ENCODE measurements at regions not wholly inside any gene's neighbourhood (a gene's known extent, or its start where the extent isn't known, plus 50 kb on each side); places are given as distances from the start of the nearest gene placed in this dataset.

DNA sequence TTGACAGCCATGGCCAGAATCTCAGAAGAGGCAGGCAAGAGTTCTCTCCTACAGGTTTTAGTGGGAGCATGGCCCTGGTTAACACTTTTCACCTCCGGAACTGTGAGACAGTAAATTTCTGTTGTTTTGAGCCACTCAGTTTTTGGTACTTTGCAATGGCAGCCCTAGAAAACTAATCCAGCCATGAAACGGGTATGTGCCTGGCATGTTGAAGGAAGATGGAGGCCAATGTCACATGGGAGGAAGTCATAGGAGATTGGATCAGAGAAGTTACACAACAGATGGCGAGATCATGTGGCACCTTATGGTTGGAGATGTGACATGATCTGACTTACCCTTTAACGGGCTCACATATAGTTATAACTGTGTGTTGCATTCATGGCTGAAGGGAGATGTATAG is 63.2 kb upstream of the EED start:
- H3K4me3 ChIP-seq (ENCODE audit: insufficient read depth, low read depth, low read length, poor library complexity, severe bottlenecking): no peak overlapping the region
- H3K9me3 ChIP-seq (ENCODE audit: control insufficient read depth, low read length): no peaks in the 10 kb centered on the region
- no peak overlapping the region for H3K27ac ChIP-seq (ENCODE audit: insufficient read depth, low read length, poor library complexity, severe bottlenecking)
- no peaks in the 10 kb centered on the region for H3K36me3 ChIP-seq (ENCODE audit: control insufficient read depth, insufficient read depth, low read length)
- H3K4me1 ChIP-seq (ENCODE audit: control insufficient read depth, insufficient read depth, low read length, poor library complexity, severe bottlenecking): no peaks in the 10 kb centered on the region
- no peak for DNase-seq
- no peaks in the 10 kb centered on the region for H3K27me3 ChIP-seq (replicated peaks; ENCODE audit: control insufficient read depth, insufficient read depth, low read length, poor library complexity, severe bottlenecking)

DNA sequence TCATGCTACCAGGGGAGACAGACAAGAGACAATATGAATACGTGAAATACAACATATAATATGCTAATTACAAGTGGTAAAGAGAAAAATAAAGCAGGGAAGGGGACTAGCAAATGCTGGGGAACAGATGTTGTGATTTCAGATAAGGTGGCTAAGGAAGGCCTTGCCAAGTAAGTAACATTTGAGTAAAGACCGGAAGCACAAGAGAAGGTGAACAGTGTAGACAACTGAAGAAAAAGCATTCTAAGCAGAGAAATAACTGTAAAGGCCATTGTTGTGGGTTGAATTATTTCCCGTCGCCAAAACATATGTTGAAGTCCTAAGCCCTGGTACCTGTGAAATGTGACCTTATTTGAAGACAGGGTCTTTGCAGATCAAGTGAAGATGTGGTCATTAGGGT is 63.7 kb upstream of the EED start:
- no peak for DNase-seq
- Histone ChIP-seq H3K9me3 (ENCODE audit: control insufficient read depth, low read length) (no peaks in the 10 kb centered on the region), H3K27ac (ENCODE audit: insufficient read depth, low read length, poor library complexity, severe bottlenecking) (no peak overlapping the region), H3K36me3 (ENCODE audit: control insufficient read depth, insufficient read depth, low read length) (no peaks in the 10 kb centered on the region), H3K4me3 (ENCODE audit: insufficient read depth, low read depth, low read length, poor library complexity, severe bottlenecking) (no peak overlapping the region), H3K27me3 (replicated peaks; ENCODE audit: control insufficient read depth, insufficient read depth, low read length, poor library complexity, severe bottlenecking) (no peaks in the 10 kb centered on the region), H3K4me1 (ENCODE audit: control insufficient read depth, insufficient read depth, low read length, poor library complexity, severe bottlenecking) (no peaks in the 10 kb centered on the region)

DNA sequence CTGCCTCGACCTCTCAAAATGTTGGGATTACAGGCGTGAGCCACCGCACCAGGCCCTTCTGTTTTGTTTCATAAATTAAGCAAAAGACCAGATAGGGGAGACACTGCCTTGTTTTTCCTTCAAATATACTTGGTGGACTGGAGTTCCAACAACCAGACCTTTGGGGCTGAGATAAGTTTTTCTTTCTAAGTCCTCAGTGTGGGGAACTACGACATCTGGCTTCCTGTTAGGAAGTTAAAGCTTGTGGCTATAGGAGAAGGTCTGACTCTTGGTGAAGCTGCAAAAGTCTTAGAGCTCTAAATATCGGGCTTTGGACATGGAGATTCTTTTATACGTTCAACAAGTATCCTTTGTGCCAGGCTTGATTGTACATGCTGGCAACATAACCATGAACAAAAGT is 64.1 kb upstream of the EED start:
- Histone ChIP-seq H3K4me3 (ENCODE audit: insufficient read depth, low read depth, low read length, poor library complexity, severe bottlenecking) (no peak overlapping the region), H3K36me3 (ENCODE audit: control insufficient read depth, insufficient read depth, low read length) (no peaks in the 10 kb centered on the region), H3K27ac (ENCODE audit: insufficient read depth, low read length, poor library complexity, severe bottlenecking) (no peak overlapping the region), H3K4me1 (ENCODE audit: control insufficient read depth, insufficient read depth, low read length, poor library complexity, severe bottlenecking) (no peaks in the 10 kb centered on the region), H3K27me3 (replicated peaks; ENCODE audit: control insufficient read depth, insufficient read depth, low read length, poor library complexity, severe bottlenecking) (no peaks in the 10 kb centered on the region), H3K9me3 (ENCODE audit: control insufficient read depth, low read length) (no peaks in the 10 kb centered on the region)
- DNase-seq: no peak

DNA sequence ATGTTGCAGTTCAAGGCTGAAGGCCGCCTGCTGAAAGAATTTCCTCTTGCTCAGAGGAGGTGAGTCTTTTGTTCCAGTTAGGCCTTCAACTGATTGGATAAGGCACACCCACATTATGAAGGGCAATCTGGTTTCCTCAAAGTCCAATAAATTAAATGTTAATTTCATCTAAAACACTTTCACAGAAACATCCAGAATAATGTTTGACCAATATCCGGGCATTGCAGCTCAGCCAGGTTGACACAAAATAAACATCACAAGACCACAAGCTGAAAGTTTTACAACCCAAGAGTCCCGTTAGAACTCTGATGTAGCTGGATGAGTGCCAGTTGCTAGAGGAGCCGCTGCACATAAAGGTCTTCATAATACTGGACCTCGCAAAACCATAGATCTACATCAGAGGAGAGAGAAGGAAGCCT is 64.9 kb upstream of the EED start:
- DNase-seq: no peak
- Histone ChIP-seq H3K4me3 (ENCODE audit: insufficient read depth, low read depth, low read length, poor library complexity, severe bottlenecking) (no peak overlapping the region), H3K4me1 (ENCODE audit: control insufficient read depth, insufficient read depth, low read length, poor library complexity, severe bottlenecking) (no peaks in the 10 kb centered on the region), H3K36me3 (ENCODE audit: control insufficient read depth, insufficient read depth, low read length) (no peaks in the 10 kb centered on the region), H3K27ac (ENCODE audit: insufficient read depth, low read length, poor library complexity, severe bottlenecking) (no peak overlapping the region), H3K27me3 (replicated peaks; ENCODE audit: control insufficient read depth, insufficient read depth, low read length, poor library complexity, severe bottlenecking) (no peaks in the 10 kb centered on the region), H3K9me3 (ENCODE audit: control insufficient read depth, low read length) (no peaks in the 10 kb centered on the region)

DNA sequence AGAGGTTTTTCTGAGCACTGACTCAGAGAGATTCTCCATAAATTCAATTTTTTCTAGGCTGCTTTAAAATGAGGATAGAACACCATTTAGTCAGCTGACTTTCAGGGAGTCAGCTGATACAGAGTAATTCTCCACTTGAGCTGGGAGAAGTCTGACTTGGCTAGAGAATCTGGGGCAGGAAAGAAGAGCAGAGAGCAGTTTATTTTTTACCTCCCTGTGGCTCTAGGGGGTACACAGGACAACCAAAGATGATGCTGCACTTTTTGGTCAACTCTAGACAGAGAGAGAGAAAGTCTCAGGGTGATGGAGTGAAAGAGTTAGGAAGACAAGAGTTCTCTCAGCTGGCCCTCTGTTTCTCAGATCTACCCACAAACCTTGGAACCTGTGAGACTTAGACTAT is 67.3 kb upstream of the EED start:
- no peaks in the 10 kb centered on the region for H3K36me3 ChIP-seq (ENCODE audit: control insufficient read depth, insufficient read depth, low read length)
- no peaks in the 10 kb centered on the region for H3K9me3 ChIP-seq (ENCODE audit: control insufficient read depth, low read length)
- no peak overlapping the region for H3K4me3 ChIP-seq (ENCODE audit: insufficient read depth, low read depth, low read length, poor library complexity, severe bottlenecking)
- no peaks in the 10 kb centered on the region for H3K4me1 ChIP-seq (ENCODE audit: control insufficient read depth, insufficient read depth, low read length, poor library complexity, severe bottlenecking)
- no peak for DNase-seq
- no peak overlapping the region for H3K27ac ChIP-seq (ENCODE audit: insufficient read depth, low read length, poor library complexity, severe bottlenecking)
- H3K27me3 ChIP-seq (replicated peaks; ENCODE audit: control insufficient read depth, insufficient read depth, low read length, poor library complexity, severe bottlenecking): no peaks in the 10 kb centered on the region

DNA sequence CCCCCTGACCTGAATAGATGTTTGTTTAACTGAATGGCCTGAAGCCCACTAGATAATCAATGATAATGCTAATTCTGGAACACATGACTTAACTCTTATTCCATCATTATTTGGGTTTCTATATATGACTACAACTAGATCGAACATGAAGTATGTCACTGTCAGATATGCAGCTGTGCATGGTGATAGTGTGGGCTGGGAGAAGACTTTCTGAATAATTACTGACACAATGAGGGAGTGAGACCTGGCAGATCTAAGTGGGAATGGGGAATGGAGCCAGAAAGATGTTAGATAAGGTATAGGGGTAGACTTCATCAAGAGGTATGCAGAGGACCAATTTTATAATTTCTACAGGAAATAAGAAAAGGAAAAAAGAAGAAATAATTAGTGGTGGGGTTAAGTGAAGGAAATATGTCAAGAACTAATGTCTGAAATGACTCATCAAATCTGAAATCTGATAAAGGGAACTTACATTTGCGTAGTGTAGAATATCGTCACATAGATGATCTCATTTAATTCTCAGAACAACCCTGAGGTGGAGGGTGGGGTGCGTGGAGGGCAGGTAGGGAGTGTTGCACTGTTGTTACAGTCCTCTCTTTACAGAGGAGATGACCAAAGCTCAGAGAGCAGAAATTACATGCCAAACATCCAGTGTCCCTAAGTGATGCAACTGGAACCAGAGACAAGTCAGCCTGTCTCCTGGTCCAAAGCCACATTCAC is 68.2 kb upstream of the EED start:
- H3K27ac ChIP-seq (ENCODE audit: insufficient read depth, low read length, poor library complexity, severe bottlenecking): no peak overlapping the region
- no peak for DNase-seq

DNA sequence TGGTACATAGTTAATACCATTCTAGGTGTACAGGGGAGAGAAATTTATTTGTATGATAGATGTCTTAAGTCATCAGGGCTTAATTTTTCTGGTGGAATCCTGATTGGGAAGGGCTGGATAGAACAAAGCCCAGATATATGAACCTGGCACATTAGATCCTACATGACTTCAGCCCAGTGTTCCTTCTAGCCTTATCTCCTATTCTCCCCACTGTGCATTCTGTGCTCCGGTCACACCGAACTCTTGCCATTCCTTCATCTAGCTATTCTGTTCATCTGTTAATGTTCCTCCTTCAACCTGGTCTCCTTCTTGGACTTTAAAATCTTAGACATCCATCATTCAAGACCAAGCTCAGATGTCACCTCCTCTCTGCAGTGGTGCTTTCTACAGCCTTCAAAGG is 68.9 kb upstream of the EED start:
- Histone ChIP-seq H3K27ac (ENCODE audit: insufficient read depth, low read length, poor library complexity, severe bottlenecking) (no peak overlapping the region), H3K36me3 (ENCODE audit: control insufficient read depth, insufficient read depth, low read length) (no peaks in the 10 kb centered on the region), H3K9me3 (ENCODE audit: control insufficient read depth, low read length) (no peaks in the 10 kb centered on the region), H3K27me3 (replicated peaks; ENCODE audit: control insufficient read depth, insufficient read depth, low read length, poor library complexity, severe bottlenecking) (no peaks in the 10 kb centered on the region), H3K4me1 (ENCODE audit: control insufficient read depth, insufficient read depth, low read length, poor library complexity, severe bottlenecking) (no peaks in the 10 kb centered on the region), H3K4me3 (ENCODE audit: insufficient read depth, low read depth, low read length, poor library complexity, severe bottlenecking) (no peak overlapping the region)
- no peak for DNase-seq

More for the DNA sequence above, 68.2 kb upstream of the EED start:
- Histone ChIP-seq H3K27me3 (replicated peaks; ENCODE audit: control insufficient read depth, insufficient read depth, low read length, poor library complexity, severe bottlenecking) (no peaks in the 10 kb centered on the region), H3K4me1 (ENCODE audit: control insufficient read depth, insufficient read depth, low read length, poor library complexity, severe bottlenecking) (no peaks in the 10 kb centered on the region), H3K9me3 (ENCODE audit: control insufficient read depth, low read length) (no peaks in the 10 kb centered on the region), H3K4me3 (ENCODE audit: insufficient read depth, low read depth, low read length, poor library complexity, severe bottlenecking) (no peak overlapping the region), H3K36me3 (ENCODE audit: control insufficient read depth, insufficient read depth, low read length) (no peaks in the 10 kb centered on the region)

DNA sequence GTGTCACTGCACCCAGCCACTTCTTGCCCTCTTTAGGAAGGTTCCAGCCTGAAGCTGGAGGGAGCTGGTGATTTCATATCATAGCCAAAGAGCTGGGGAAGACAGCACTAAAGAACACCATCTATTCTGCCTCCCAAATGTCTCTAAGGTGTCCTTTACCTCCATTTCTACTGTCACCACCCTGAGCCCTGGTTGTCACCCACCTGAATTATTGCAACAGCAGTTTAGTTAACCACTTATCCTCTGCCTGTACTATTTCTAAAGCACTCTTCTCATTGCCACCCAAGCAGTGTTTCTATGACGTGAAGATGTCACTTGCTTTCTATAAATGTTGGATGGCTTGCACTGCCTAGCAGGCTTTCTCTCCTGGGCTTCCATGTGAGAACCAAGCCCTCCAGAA is 69.4 kb upstream of the EED start:
- H3K27ac ChIP-seq (ENCODE audit: insufficient read depth, low read length, poor library complexity, severe bottlenecking): no peak overlapping the region
- H3K9me3 ChIP-seq (ENCODE audit: control insufficient read depth, low read length): no peaks in the 10 kb centered on the region
- H3K4me1 ChIP-seq (ENCODE audit: control insufficient read depth, insufficient read depth, low read length, poor library complexity, severe bottlenecking): no peaks in the 10 kb centered on the region

DNA sequence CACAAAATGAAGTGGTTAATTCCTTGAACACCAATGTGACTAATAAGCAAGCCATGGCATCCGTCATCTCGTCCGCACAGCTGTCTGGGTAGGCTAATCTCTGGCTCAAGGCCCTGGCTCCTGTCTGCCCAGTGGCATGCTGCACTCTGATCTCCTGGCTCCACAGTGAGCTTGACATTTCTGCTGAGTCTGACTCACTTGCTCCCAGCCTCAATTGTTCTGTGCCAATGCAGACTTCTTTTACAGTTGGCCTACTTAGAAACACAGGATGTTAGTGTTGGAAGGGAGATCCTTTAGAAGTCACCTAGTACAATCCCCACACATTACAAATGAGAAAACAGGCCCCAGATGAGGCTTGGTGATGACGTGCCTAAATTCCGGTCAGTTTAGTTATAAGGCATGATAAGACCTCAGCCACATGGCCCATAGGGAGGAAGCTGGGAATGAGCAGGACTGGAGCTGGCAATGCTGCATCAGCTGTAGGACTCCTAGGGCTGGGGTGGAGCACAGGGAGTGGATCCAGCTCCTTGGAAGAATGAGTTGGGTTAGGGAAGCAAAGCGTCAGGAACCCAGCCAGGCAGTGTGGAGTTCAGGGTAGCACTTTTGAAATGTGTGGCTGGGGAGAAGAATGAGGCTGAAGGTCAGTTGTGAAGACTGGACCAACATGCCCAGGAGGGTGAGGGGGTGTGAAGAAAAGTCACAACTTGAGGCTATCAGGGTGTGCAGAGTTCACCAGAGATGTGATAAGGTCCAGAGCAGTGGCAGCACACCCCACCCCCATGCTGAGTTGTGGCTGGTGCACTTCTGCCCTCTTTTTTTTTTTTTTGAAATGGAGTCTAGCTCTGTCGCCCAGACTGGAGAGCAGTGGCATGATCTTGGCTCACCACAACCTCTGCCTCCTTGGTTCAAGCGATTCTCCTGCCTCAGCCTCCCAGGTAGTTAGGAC is 70.2 kb upstream of the EED start:
- DNase-seq: no peak
- no peaks in the 10 kb centered on the region for H3K4me1 ChIP-seq (ENCODE audit: control insufficient read depth, insufficient read depth, low read length, poor library complexity, severe bottlenecking)
- no peaks in the 10 kb centered on the region for H3K9me3 ChIP-seq (ENCODE audit: control insufficient read depth, low read length)
- no peaks in the 10 kb centered on the region for H3K27me3 ChIP-seq (replicated peaks; ENCODE audit: control insufficient read depth, insufficient read depth, low read length, poor library complexity, severe bottlenecking)
- no peak overlapping the region for H3K4me3 ChIP-seq (ENCODE audit: insufficient read depth, low read depth, low read length, poor library complexity, severe bottlenecking)
- no peaks in the 10 kb centered on the region for H3K36me3 ChIP-seq (ENCODE audit: control insufficient read depth, insufficient read depth, low read length)
- no peak overlapping the region for H3K27ac ChIP-seq (ENCODE audit: insufficient read depth, low read length, poor library complexity, severe bottlenecking)

More for the DNA sequence above, 69.4 kb upstream of the EED start:
- no peaks in the 10 kb centered on the region for H3K36me3 ChIP-seq (ENCODE audit: control insufficient read depth, insufficient read depth, low read length)
- no peak for DNase-seq
- no peaks in the 10 kb centered on the region for H3K27me3 ChIP-seq (replicated peaks; ENCODE audit: control insufficient read depth, insufficient read depth, low read length, poor library complexity, severe bottlenecking)
- no peak overlapping the region for H3K4me3 ChIP-seq (ENCODE audit: insufficient read depth, low read depth, low read length, poor library complexity, severe bottlenecking)

DNA sequence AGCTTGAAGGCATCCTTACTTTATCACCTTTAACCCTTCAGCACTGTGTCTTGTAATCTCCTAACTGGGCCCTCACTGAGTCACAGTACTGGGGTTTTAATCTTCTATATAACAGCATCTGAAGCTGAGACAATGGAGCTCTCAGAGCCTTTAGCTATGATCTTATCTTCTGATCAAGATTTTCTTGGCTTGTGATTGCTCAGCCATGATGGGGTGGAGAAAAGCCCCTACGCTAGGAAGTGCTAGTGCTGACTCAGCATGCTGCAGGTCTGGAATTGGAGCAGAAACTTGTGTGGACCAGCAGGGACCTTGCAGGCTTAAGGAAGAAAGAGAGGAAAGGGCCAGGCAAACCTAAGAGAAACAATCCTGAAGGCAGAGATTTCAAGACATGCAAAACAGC is 71.7 kb upstream of the EED start:
- DNase-seq: no peak
- no peaks in the 10 kb centered on the region for H3K4me1 ChIP-seq (ENCODE audit: control insufficient read depth, insufficient read depth, low read length, poor library complexity, severe bottlenecking)
- no peaks in the 10 kb centered on the region for H3K36me3 ChIP-seq (ENCODE audit: control insufficient read depth, insufficient read depth, low read length)
- no peak overlapping the region for H3K27ac ChIP-seq (ENCODE audit: insufficient read depth, low read length, poor library complexity, severe bottlenecking)
- H3K9me3 ChIP-seq (ENCODE audit: control insufficient read depth, low read length): no peaks in the 10 kb centered on the region
- H3K4me3 ChIP-seq (ENCODE audit: insufficient read depth, low read depth, low read length, poor library complexity, severe bottlenecking): no peak overlapping the region
- no peaks in the 10 kb centered on the region for H3K27me3 ChIP-seq (replicated peaks; ENCODE audit: control insufficient read depth, insufficient read depth, low read length, poor library complexity, severe bottlenecking)
